ENCODE measurements at regions not wholly inside any gene's neighbourhood (a gene's known extent, or its start where the extent isn't known, plus 50 kb on each side); places are given as distances from the start of the nearest gene placed in this dataset.
"Not testable (repeated sequence)": the region's sequence is repeated elsewhere in the genome, so short reads cannot be mapped to it uniquely, and the experiment has no call there.

GRCh38 chr4:100333491-100333890 lies 143.2 kb upstream of the DDIT4L start:
- not testable (repeated sequence) for TF ChIP-seq POLR2A, CTCF, POLR2AphosphoS5, EP300 (IDR thresholded peaks at IDR 0.05)

All from sigmoid colon (tissue), 4 donors.